NT2/D1 (cell line): ENCODE measurements at regions not wholly inside any gene's neighbourhood (a gene's known extent, or its start where the extent isn't known, plus 50 kb on each side); places are given as distances from the start of the nearest gene placed in this dataset.

Source experiments
- DNase-seq: peaks from one replicate; pipeline ENCODE4 v3.0.0-alpha.2; 2011; ENCODE audit warnings: low read depth, low spot score
- H3K27me3 ChIP-seq: 2 replicates; pipeline ENCODE4 v1.6.0; 2011; ENCODE audit warnings: mild to moderate bottlenecking; ENCODE audit not compliant: insufficient read length, insufficient read depth
- H3K36me3 ChIP-seq: 2 replicates; pipeline ENCODE4 v1.6.1; 2011; ENCODE audit warnings: mild to moderate bottlenecking, low read length, mixed read lengths; ENCODE audit not compliant: insufficient read depth, insufficient read length
- H3K4me1 ChIP-seq: 2 replicates; pipeline ENCODE4 v1.5.1; 2011; ENCODE audit not compliant: insufficient read depth, insufficient read length
- H3K4me3 ChIP-seq: 2 replicates; pipeline ENCODE4 v1.5.1; 2011; ENCODE audit warnings: low read depth; ENCODE audit not compliant: insufficient read length
- H3K9ac ChIP-seq: 2 replicates; pipeline ENCODE4 v1.6.0; 2011; ENCODE audit warnings: low read depth; ENCODE audit not compliant: insufficient read length
- H3K9me3 ChIP-seq: 2 replicates; pipeline ENCODE4 v1.5.1; 2011; ENCODE audit warnings: mild to moderate bottlenecking, low read length; ENCODE audit not compliant: insufficient read depth
- SUZ12 ChIP-seq: IDR thresholded peaks from 2 replicates; pipeline ENCODE4 v1.6.1; 2011; ENCODE audit not compliant: insufficient read length, insufficient read depth; ENCODE audit errors: extremely low read depth
- YY1 ChIP-seq: IDR thresholded peaks from 2 replicates; pipeline ENCODE4 v1.6.1; 2011; ENCODE audit not compliant: insufficient read length, insufficient read depth
- ZNF274 ChIP-seq: IDR thresholded peaks from 2 replicates; pipeline ENCODE4 v1.6.1; 2011; ENCODE audit warnings: mild to moderate bottlenecking, low read depth, low read length

- TF ChIP-seq YY1 (no peak), ZNF274 (no peak), SUZ12 (no peak)
- Histone ChIP-seq H3K4me3 (no peak overlapping the region), H3K36me3 (no peaks in the 10 kb centered on the region), H3K9ac (no peak overlapping the region), H3K4me1 (no peaks in the 10 kb centered on the region), H3K9me3 (no peaks in the 10 kb centered on the region), H3K27me3 (no peaks in the 10 kb centered on the region)
- no peak for DNase-seq
These were observed 1052.9 kb downstream of the GALC start for GRCh38 chr14:86940106-86940505.

GRCh38 chr14:86938320-86938719, 1054.7 kb downstream of the GALC start:
- TF ChIP-seq SUZ12 (no peak), ZNF274 (no peak), YY1 (no peak)
- H3K9ac ChIP-seq: no peak overlapping the region

GRCh38 chr14:86936556-86936955, 1056.4 kb downstream of the GALC start:
- H3K4me3 ChIP-seq: no peak overlapping the region

More at GRCh38 chr14:86938320-86938719, 1054.7 kb downstream of the GALC start:
- no peaks in the 10 kb centered on the region for H3K4me1 ChIP-seq
- H3K36me3 ChIP-seq: no peaks in the 10 kb centered on the region
- H3K27me3 ChIP-seq: no peaks in the 10 kb centered on the region
- no peaks in the 10 kb centered on the region for H3K9me3 ChIP-seq
- DNase-seq: no peak
- no peak overlapping the region for H3K4me3 ChIP-seq

GRCh38 chr14:86935241-86935885, 1057.6 kb downstream of the GALC start:
- Histone ChIP-seq H3K27me3 (no peaks in the 10 kb centered on the region), H3K4me1 (no peaks in the 10 kb centered on the region), H3K36me3 (no peaks in the 10 kb centered on the region), H3K9me3 (no peaks in the 10 kb centered on the region), H3K4me3 (no peak overlapping the region), H3K9ac (no peak overlapping the region)
- no peak for DNase-seq
- TF ChIP-seq SUZ12 (no peak), ZNF274 (no peak), YY1 (no peak)

More at GRCh38 chr14:86936556-86936955, 1056.4 kb downstream of the GALC start:
- H3K4me1 ChIP-seq: no peaks in the 10 kb centered on the region
- H3K9me3 ChIP-seq: no peaks in the 10 kb centered on the region
- no peaks in the 10 kb centered on the region for H3K27me3 ChIP-seq
- no peak for TF ChIP-seq SUZ12
- no peak for TF ChIP-seq ZNF274
- no peak for TF ChIP-seq YY1
- no peak for DNase-seq
- H3K9ac ChIP-seq: no peak overlapping the region
- no peaks in the 10 kb centered on the region for H3K36me3 ChIP-seq

GRCh38 chr14:86933958-86934595, 1058.9 kb downstream of the GALC start:
- Histone ChIP-seq H3K27me3 (no peaks in the 10 kb centered on the region), H3K4me1 (no peaks in the 10 kb centered on the region), H3K36me3 (no peaks in the 10 kb centered on the region), H3K9me3 (no peaks in the 10 kb centered on the region), H3K9ac (no peak overlapping the region), H3K4me3 (no peak overlapping the region)
- no peak for TF ChIP-seq SUZ12
- TF ChIP-seq YY1: no peak
- no peak for TF ChIP-seq ZNF274
- no peak for DNase-seq

GRCh38 chr14:86933460-86933859, 1059.5 kb downstream of the GALC start:
- TF ChIP-seq ZNF274: no peak
- TF ChIP-seq SUZ12: no peak
- TF ChIP-seq YY1: no peak
- Histone ChIP-seq H3K9ac (no peak overlapping the region), H3K9me3 (no peaks in the 10 kb centered on the region), H3K36me3 (no peaks in the 10 kb centered on the region), H3K4me1 (no peaks in the 10 kb centered on the region), H3K4me3 (no peak overlapping the region), H3K27me3 (no peaks in the 10 kb centered on the region)
- DNase-seq: no peak

- TF ChIP-seq YY1 (no peak), SUZ12 (no peak), ZNF274 (no peak)
- Histone ChIP-seq H3K4me1 (no peaks in the 10 kb centered on the region), H3K27me3 (no peaks in the 10 kb centered on the region), H3K9me3 (no peaks in the 10 kb centered on the region), H3K4me3 (no peak overlapping the region), H3K9ac (no peak overlapping the region), H3K36me3 (no peaks in the 10 kb centered on the region)
- DNase-seq: no peak
These were observed 1077.6 kb downstream of the GALC start for GRCh38 chr14:86915406-86915805.
